SKM-1 treated with dmso at 0.1 percent for 144 hours (cell line): ENCODE measurements at regions not wholly inside any gene's neighbourhood (a gene's known extent, or its start where the extent isn't known, plus 50 kb on each side); places are given as distances from the start of the nearest gene placed in this dataset.
"Not testable (repeated sequence)": the region's sequence is repeated elsewhere in the genome, so short reads cannot be mapped to it uniquely, and the experiment has no call there.

Experiments
- DNase-seq: peaks from one replicate; lab custom pipeline; 2025; ENCODE audit not compliant: unreplicated experiment; lab: John Stamatoyannopoulos, UW

- DNase-seq: no peak
Measured at GRCh38 chr4:156414406-156414805, 460.7 kb upstream of the CTSO start.

- no peak for DNase-seq
Measured at GRCh38 chr4:156413239-156414135, 459.8 kb upstream of the CTSO start.

GRCh38 chr4:156411531-156411930 is 457.9 kb upstream of the CTSO start:
- no peak for DNase-seq

- DNase-seq: no peak
Measured at GRCh38 chr4:156408749-156409148, 455.1 kb upstream of the CTSO start.

GRCh38 chr4:156401371-156401770 is 447.7 kb upstream of the CTSO start:
- DNase-seq: no peak

- no peak for DNase-seq
Measured at GRCh38 chr4:156396534-156396933, 442.9 kb upstream of the CTSO start.

- no peak for DNase-seq
Measured at GRCh38 chr4:156391325-156391653, 437.6 kb upstream of the CTSO start.

GRCh38 chr4:156390599-156391324 is 437.1 kb upstream of the CTSO start:
- DNase-seq: no peak

GRCh38 chr4:156388826-156389225 is 435.2 kb upstream of the CTSO start:
- no peak for DNase-seq

- DNase-seq: peak; percentile 26
Measured at GRCh38 chr4:156378033-156378665, 424.5 kb upstream of the CTSO start.

- DNase-seq: no peak
Measured at GRCh38 chr4:156377036-156377710, 423.5 kb upstream of the CTSO start.

GRCh38 chr4:156374894-156375293 is 421.2 kb upstream of the CTSO start:
- DNase-seq: no peak

GRCh38 chr4:156374069-156374468 is 420.4 kb upstream of the CTSO start:
- DNase-seq: no peak

GRCh38 chr4:156367502-156367901 is 413.8 kb upstream of the CTSO start:
- not testable (repeated sequence) for DNase-seq

- DNase-seq: no peak
Measured at GRCh38 chr4:156362581-156362980, 408.9 kb upstream of the CTSO start.

- no peak for DNase-seq
Measured at GRCh38 chr4:156347412-156348075, 393.9 kb upstream of the CTSO start.

GRCh38 chr4:156346959-156347385 is 393.3 kb upstream of the CTSO start:
- DNase-seq: no peak

- no peak for DNase-seq
Measured at GRCh38 chr4:156344397-156344796, 390.7 kb upstream of the CTSO start.

GRCh38 chr4:156336511-156336910 is 382.8 kb upstream of the CTSO start:
- no peak for DNase-seq

- DNase-seq: no peak
Measured at GRCh38 chr4:156335721-156336120, 382.1 kb upstream of the CTSO start.
